ENCODE measurements at regions not wholly inside any gene's neighbourhood (a gene's known extent, or its start where the extent isn't known, plus 50 kb on each side); places are given as distances from the start of the nearest gene placed in this dataset.
"Not testable (repeated sequence)": the region's sequence is repeated elsewhere in the genome, so short reads cannot be mapped to it uniquely, and the experiment has no call there.

- DNase-seq (ENCODE audit: low spot score): no peak
These were observed 2114.0 kb downstream of the TP53TG3F start for GRCh38 chr16:35573407-35573806.

GRCh38 chr16:35574011-35574410 lies 2114.6 kb downstream of the TP53TG3F start:
- DNase-seq (ENCODE audit: low spot score): no peak

- DNase-seq (ENCODE audit: low spot score): no peak
These were observed 2115.3 kb downstream of the TP53TG3F start for GRCh38 chr16:35574454-35575431.

- DNase-seq (ENCODE audit: low spot score): no peak
These were observed 2116.0 kb downstream of the TP53TG3F start for GRCh38 chr16:35575432-35575821.

- DNase-seq (ENCODE audit: low spot score): no peak
These were observed 2126.0 kb downstream of the TP53TG3F start for GRCh38 chr16:35585411-35585810.

GRCh38 chr16:35590913-35591312 lies 2131.5 kb downstream of the TP53TG3F start:
- DNase-seq (ENCODE audit: low spot score): peak; percentile 19

GRCh38 chr16:35596467-35596866 lies 2137.1 kb downstream of the TP53TG3F start:
- no peak for DNase-seq (ENCODE audit: low spot score)

GRCh38 chr16:35598696-35599332 lies 2139.4 kb downstream of the TP53TG3F start:
- DNase-seq (ENCODE audit: low spot score): no peak

GRCh38 chr16:35599429-35600160 lies 2140.2 kb downstream of the TP53TG3F start:
- no peak for DNase-seq (ENCODE audit: low spot score)

- DNase-seq (ENCODE audit: low spot score): not testable (repeated sequence)
These were observed 2140.7 kb downstream of the TP53TG3F start for GRCh38 chr16:35600161-35600555.

- DNase-seq (ENCODE audit: low spot score): no peak
These were observed 2142.7 kb downstream of the TP53TG3F start for GRCh38 chr16:35602116-35602515.

GRCh38 chr16:35603371-35603770 lies 2144.0 kb downstream of the TP53TG3F start:
- not testable (repeated sequence) for DNase-seq (ENCODE audit: low spot score)

- DNase-seq (ENCODE audit: low spot score): no peak
These were observed 2146.5 kb downstream of the TP53TG3F start for GRCh38 chr16:35605921-35606320.

- not testable (repeated sequence) for DNase-seq (ENCODE audit: low spot score)
These were observed 2155.5 kb downstream of the TP53TG3F start for GRCh38 chr16:35614883-35615282.

- not testable (repeated sequence) for DNase-seq (ENCODE audit: low spot score)
These were observed 2159.8 kb downstream of the TP53TG3F start for GRCh38 chr16:35619176-35619575.

GRCh38 chr16:35626041-35626440 lies 2166.6 kb downstream of the TP53TG3F start:
- DNase-seq (ENCODE audit: low spot score): no peak

- no peak for DNase-seq (ENCODE audit: low spot score)
These were observed 2169.6 kb downstream of the TP53TG3F start for GRCh38 chr16:35628976-35629375.

- no peak for DNase-seq (ENCODE audit: low spot score)
These were observed 2172.0 kb downstream of the TP53TG3F start for GRCh38 chr16:35631261-35631945.

GRCh38 chr16:35636480-35637230 lies 2177.2 kb downstream of the TP53TG3F start:
- no peak for DNase-seq (ENCODE audit: low spot score)

GRCh38 chr16:35637683-35638082 lies 2178.3 kb downstream of the TP53TG3F start:
- no peak for DNase-seq (ENCODE audit: low spot score)
